HL-60/S4 treated with retinoic acid at 250 ng/mL for 4 days and 3 days (cell line): ENCODE measurements at regions not wholly inside any gene's neighbourhood (a gene's known extent, or its start where the extent isn't known, plus 50 kb on each side); places are given as distances from the start of the nearest gene placed in this dataset.

ENCODE experiments used
- in situ Hi-C: fragments of 300-500 bp; cut with MboI; formaldehyde crosslinking; loops from 2 replicates; pipeline ENCODE4 v1.7.0; 2022; ENCODE audit warnings: low sequenced_read_pairs

GRCh38 chr18:78571063-78571785 is 408.4 kb upstream of the SALL3 start:
- in situ Hi-C loops, result no loop called here

DNA sequence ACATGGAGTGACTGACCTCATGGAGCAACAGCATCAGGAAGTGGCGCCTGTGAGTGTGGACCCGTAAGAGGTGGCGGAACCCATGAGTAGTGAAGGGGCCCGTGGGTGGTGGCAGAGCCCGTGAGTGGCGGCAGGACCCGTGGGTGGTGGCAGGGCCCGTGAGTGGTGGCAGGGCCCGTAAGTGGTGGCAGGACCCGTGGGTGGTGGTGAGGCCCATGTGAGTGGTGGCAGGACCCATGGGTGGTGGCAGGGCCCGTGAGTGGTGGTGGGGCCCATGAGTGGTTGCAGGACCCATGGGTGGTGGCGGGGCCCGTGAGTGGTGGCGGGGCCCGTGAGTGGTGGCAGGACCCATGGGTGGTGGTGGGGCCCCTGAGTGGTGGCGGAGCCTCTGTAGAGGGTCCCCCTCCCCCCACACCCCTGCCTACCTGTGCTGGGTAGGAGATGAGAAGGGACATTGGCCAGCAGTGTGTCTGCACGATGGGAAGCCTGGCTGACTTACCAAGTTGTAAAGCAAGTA is 407.7 kb upstream of the SALL3 start:
- in situ Hi-C loops, result no loop called here

GRCh38 chr18:78573773-78574172 is 405.8 kb upstream of the SALL3 start:
- in situ Hi-C loops, result no loop called here

- in situ Hi-C loops, result no loop called here
Observed at GRCh38 chr18:78576967-78577366, 402.7 kb upstream of the SALL3 start.

GRCh38 chr18:78579449-78579848 is 400.2 kb upstream of the SALL3 start:
- in situ Hi-C loops, result no loop called here

- in situ Hi-C loops, result no loop called here
Observed at GRCh38 chr18:78579854-78580577, 399.6 kb upstream of the SALL3 start.

DNA sequence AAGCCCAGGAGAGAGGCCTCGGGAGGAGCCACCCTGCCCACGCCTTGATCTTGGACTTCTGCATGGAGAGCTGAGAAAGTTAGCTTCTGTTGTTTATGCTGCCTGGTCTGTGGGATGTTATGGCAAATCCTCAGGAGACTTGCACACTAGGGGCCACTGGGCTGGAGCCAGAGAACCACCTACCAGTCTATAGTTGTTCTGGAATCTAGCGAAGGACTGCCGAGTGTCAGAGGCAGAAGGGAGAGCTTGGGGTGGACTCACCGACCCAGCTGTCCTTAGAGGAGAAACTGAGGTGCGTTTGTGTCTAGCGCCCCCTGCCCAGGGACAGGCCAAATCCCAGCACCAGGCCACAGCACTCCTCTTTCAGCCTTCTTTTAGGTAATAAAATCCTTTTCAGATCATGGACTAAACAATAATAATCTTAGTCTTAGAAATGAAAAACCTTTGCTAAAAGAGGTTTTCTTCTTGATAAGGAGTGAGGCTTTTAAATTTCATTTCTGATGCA is 398.7 kb upstream of the SALL3 start:
- in situ Hi-C loops, result no loop called here

DNA sequence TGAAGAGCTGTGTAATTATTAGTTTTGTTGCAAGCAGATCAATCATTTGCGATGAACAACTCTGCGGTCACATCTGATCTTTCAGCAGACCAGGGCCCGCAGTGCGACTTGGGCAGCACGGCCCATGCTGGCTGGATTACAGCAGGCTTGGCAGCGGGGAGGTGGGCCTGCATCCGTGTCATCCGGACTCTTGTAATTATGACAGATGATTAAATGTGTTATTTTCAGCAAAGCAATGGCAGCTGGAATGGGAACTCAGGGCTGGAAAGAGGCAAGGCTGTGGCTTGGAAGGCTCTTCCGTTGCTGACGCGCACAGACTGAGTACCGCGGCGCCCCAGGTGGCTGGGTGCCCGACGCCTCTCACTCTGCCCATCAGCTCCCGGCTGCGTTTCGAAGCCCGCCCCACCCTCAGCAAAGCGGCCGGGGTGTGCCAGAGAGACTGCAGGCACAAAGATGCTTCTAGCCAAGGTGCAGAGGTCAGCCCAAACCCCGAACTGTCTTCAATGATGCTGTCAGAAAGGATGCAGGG is 397.4 kb upstream of the SALL3 start:
- in situ Hi-C loops, result no loop called here

DNA sequence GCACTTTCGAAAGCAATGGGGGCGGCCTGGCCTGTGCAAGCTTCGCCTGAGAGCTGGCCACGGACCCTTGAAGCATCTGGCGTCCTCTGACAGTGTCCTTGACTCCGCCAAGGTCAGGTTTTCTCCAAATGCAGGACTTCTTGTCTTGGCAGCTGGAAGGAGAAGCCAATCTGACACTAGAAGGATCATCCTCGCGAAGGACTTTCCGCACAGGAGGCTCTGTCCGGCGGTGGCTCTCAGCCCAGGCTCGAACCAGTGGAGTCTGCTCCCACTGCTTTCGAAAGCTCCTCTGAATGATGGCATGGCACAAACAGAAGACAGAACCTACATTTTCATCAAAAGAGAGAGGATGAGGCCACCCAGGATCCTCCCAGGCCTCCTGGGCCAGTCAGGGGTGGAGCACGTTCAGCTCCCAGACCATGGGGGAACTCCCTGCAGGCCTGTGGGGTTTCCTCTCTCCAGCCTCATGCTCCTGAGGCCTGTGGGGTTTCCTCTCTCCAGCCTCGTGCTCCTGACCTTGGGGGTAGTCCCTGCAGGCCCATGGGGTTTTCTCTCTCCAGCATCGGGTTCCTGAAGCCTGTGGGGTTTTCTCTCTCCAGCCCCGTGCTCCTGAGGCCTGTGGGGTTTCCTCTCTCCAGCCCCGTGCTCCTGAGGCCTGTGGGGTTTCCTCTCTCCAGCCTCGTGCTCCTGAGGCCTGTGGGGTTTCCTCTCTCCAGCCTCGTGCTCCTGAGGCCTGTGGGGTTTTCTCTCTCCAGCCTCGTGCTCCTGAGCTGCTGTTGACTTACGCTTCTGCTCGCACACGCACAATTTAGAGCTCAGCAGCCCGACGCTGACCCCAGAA is 396.5 kb upstream of the SALL3 start:
- in situ Hi-C loops, result no loop called here

- in situ Hi-C loops, result no loop called here
Observed at GRCh38 chr18:78583739-78584458, 395.7 kb upstream of the SALL3 start.

- in situ Hi-C loops, result no loop called here
Observed at GRCh38 chr18:78584459-78585022, 395.1 kb upstream of the SALL3 start.

GRCh38 chr18:78586586-78586985 is 393.0 kb upstream of the SALL3 start:
- in situ Hi-C loops, result no loop called here

GRCh38 chr18:78587096-78587495 is 392.5 kb upstream of the SALL3 start:
- in situ Hi-C loops, result no loop called here

DNA sequence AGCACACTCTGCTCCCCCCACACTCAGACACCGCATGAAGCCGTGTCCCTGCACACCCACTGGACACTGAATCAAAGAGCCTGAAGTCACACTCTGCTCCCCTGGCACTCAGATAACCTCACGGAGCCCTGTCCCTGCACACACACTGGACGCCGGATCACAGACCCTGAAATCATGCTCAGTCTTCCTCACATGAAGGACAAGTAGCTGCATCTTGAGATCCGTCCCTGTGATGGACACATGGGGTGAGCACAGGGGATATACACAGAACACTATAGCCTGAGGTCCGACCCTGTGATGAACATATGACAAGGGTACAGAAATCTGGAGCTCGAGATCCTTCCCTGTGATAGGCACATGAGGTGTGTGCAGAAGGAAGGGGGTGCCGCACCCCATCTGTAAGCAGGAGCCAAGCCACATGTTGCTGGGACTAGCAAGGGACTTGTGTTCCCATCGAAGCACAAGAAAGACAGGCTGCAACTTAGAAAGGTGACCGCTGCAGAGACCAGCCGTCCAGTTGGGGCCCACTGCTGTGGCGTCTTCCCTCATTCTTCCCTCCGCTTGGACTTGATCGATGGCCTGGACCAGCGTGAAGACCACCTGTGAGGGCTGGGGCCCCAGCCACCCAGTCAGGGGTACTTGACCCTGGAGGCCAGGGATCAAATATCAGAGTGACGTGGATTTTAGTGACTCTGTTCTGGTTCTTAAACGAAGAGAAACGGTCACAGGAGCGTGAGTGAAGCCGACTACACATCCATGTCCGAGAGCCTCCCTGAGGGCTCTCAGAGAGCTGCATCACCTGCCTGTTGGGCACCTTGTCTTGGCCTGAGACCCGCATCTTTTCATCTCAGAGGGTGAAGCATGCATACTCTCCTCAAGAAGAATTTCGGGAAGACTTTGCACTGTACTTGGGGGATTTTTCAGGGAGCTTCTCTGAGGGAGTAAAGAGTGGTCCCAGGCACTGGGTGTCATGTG is 391.7 kb upstream of the SALL3 start:
- in situ Hi-C loops, result no loop called here

DNA sequence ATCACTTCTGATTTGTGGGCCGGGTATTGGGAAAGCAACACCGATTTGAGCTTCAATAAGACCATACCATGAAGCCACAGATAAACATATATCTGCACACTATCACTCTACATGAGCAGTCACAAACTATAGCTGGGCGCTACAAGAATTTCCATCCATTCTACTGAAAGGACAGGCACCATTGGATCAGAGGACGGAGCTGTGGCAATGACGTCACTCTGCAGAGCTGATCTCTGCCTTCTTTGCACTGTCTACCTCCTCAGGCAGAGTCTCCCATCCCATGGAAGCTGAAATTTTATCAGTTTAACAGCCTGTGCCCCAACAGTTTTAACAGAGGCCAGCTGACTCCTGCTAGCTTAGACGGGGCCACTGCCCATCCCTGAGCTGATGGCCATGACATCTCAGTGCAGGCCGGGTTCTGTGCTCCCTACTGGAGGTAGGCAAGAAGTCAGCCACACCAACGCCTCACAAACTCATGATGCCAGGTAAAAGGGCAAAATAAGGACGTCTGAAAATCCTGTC is 389.6 kb upstream of the SALL3 start:
- in situ Hi-C loops, result no loop called here

- in situ Hi-C loops, result no loop called here
Observed at GRCh38 chr18:78595453-78595852, 384.2 kb upstream of the SALL3 start.

DNA sequence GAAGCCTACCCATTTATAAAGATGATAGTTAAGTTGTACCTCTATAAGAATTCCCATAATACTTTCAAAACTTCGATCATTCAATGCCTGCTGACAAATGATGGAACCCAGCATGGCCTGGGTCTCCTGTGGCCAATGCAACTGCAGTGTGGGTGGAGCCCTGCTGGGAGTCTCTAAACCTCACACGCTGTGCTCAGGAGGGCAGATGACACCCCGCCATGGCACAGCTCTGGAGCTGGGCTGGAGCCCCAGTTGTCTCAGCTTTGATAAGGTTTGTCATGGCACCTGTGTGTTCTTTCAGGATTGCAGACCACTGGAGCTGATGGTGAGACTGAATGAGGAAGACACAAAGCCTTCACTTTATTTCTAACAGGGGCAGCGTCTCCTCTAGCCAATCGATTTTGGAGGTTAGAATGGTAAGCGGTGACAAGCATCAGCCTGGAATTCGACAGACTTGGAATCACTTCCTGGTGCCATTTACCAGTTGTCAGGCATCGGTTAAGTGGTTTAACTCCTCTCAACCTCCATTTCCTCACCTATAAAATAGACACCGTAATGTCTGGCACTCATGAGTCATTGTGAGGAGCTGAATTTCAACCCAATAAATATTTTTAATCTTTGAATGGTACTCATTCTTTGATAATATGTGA is 383.6 kb upstream of the SALL3 start:
- in situ Hi-C loops, result no loop called here

DNA sequence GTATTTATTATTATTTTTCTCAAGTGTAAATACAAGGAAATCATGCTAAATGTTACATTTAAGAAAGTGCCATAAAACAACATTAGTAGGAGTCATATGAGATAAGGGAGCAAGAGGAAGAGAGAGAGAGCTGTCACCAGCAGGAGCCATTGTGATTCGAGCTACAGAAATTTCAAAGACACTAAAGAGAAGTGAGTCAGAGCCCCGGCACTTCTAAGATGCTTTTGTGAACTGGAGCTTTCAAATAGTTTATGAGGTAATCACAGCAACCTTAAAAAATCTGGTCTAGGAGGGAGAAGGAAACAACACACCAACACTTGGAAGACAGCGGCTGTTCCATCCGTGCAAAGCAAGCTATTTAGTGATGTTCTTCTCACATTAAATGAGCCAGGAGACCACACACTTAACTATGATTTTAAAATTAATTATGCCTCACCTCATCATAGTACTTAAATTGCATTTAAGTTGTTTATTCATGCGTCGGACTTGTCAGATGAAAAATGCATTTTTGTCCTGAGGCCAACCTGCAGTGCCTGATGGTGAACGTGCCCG is 382.7 kb upstream of the SALL3 start:
- in situ Hi-C loops, result no loop called here
